Stimulated activated naive CD8-positive, alpha-beta T cell treated with anti-CD3 and anti-CD28 coated beads, Interleukin-15, Interleukin-2, amounts not matched to agents 100 U/mL and 50 U/mL, for 24 hours (primary cell): ENCODE measurements at regions not wholly inside any gene's neighbourhood (a gene's known extent, or its start where the extent isn't known, plus 50 kb on each side); places are given as distances from the start of the nearest gene placed in this dataset.
"Not testable (repeated sequence)": the region's sequence is repeated elsewhere in the genome, so short reads cannot be mapped to it uniquely, and the experiment has no call there.

Source experiments
- ATAC-seq: fragments of 150-1000 bp; cut with Tn5 transposase; one replicate; pipeline ENCODE4 v1.10.0; 2021
- DNase-seq: peaks from one replicate; pipeline ENCODE4 v3.0.0; 2021

- no peak for DNase-seq
Observed at GRCh38 chr9:31697956-31698355, 686.5 kb upstream of the ACO1 start.

GRCh38 chr9:31699836-31700235 lies 684.6 kb upstream of the ACO1 start:
- no peak for DNase-seq
- no peak for ATAC-seq

More at GRCh38 chr9:31697956-31698355, 686.5 kb upstream of the ACO1 start:
- ATAC-seq = no peak

GRCh38 chr9:31700252-31701045 lies 684.0 kb upstream of the ACO1 start:
- DNase-seq (no peak), ATAC-seq (peak; percentile 73)

- no peak for ATAC-seq
Observed at GRCh38 chr9:31702957-31703356, 681.5 kb upstream of the ACO1 start.

GRCh38 chr9:31715250-31715649 lies 669.2 kb upstream of the ACO1 start:
- DNase-seq = no peak
- ATAC-seq = no peak

More at GRCh38 chr9:31702957-31703356, 681.5 kb upstream of the ACO1 start:
- DNase-seq = no peak

GRCh38 chr9:31719262-31719661 lies 665.2 kb upstream of the ACO1 start:
- ATAC-seq (no peak), DNase-seq (no peak)

GRCh38 chr9:31730398-31730797 lies 654.0 kb upstream of the ACO1 start:
- DNase-seq (no peak), ATAC-seq (no peak)

- ATAC-seq (no peak), DNase-seq (no peak)
Observed at GRCh38 chr9:31733166-31733565, 651.3 kb upstream of the ACO1 start.

- no peak for ATAC-seq
Observed at GRCh38 chr9:31736581-31737179, 647.8 kb upstream of the ACO1 start.

GRCh38 chr9:31740705-31741104 lies 643.7 kb upstream of the ACO1 start:
- no peak for ATAC-seq
- DNase-seq = no peak

More at GRCh38 chr9:31736581-31737179, 647.8 kb upstream of the ACO1 start:
- no peak for DNase-seq

- no peak for ATAC-seq
Observed at GRCh38 chr9:31744589-31744988, 639.9 kb upstream of the ACO1 start.

GRCh38 chr9:31745468-31745867 lies 639.0 kb upstream of the ACO1 start:
- ATAC-seq (no peak), DNase-seq (no peak)

More at GRCh38 chr9:31744589-31744988, 639.9 kb upstream of the ACO1 start:
- DNase-seq = no peak

- DNase-seq = no peak
- ATAC-seq = no peak
Observed at GRCh38 chr9:31745886-31746285, 638.6 kb upstream of the ACO1 start.

GRCh38 chr9:31753756-31754155 lies 630.7 kb upstream of the ACO1 start:
- ATAC-seq = no peak

GRCh38 chr9:31759703-31760102 lies 624.7 kb upstream of the ACO1 start:
- DNase-seq (no peak), ATAC-seq (no peak)

More at GRCh38 chr9:31753756-31754155, 630.7 kb upstream of the ACO1 start:
- DNase-seq = no peak

GRCh38 chr9:31774021-31774420 lies 610.4 kb upstream of the ACO1 start:
- ATAC-seq, DNase-seq: not testable (repeated sequence)

GRCh38 chr9:31774571-31774970 lies 609.9 kb upstream of the ACO1 start:
- DNase-seq (no peak), ATAC-seq (no peak)

- no peak for DNase-seq
- no peak for ATAC-seq
Observed at GRCh38 chr9:31776471-31776870, 608.0 kb upstream of the ACO1 start.

- ATAC-seq = no peak
- no peak for DNase-seq
Observed at GRCh38 chr9:31783491-31783890, 601.0 kb upstream of the ACO1 start.

- DNase-seq = no peak
- ATAC-seq = no peak
Observed at GRCh38 chr9:31790720-31791119, 593.7 kb upstream of the ACO1 start.

GRCh38 chr9:31799953-31800609 lies 584.4 kb upstream of the ACO1 start:
- DNase-seq (no peak), ATAC-seq (no peak)

GRCh38 chr9:31807574-31808256 lies 576.7 kb upstream of the ACO1 start:
- no peak for ATAC-seq
- DNase-seq = no peak

GRCh38 chr9:31808766-31809165 lies 575.7 kb upstream of the ACO1 start:
- ATAC-seq = no peak
- no peak for DNase-seq
